ENCODE measurements at regions not wholly inside any gene's neighbourhood (a gene's known extent, or its start where the extent isn't known, plus 50 kb on each side); places are given as distances from the start of the nearest gene placed in this dataset.

DNA sequence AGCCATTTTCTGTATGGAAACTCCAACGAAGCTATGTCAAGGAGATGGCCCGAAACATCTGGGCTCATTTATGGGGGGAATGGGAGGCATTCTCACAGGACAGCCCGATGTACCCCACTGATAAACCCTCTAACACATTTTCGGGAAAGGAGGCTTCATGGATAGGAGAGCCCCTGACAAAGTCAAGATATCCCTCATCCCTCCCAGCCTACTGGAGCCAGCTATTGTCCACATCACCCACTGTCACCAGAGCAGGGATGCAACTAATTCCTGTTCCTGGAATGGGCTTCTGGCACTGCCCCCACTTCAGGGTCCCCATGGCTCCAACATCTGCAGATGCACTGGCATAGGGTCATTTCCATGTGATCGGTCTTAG lies 98.2 kb upstream of the BMPER start:
- TF ChIP-seq, protein P1, sequence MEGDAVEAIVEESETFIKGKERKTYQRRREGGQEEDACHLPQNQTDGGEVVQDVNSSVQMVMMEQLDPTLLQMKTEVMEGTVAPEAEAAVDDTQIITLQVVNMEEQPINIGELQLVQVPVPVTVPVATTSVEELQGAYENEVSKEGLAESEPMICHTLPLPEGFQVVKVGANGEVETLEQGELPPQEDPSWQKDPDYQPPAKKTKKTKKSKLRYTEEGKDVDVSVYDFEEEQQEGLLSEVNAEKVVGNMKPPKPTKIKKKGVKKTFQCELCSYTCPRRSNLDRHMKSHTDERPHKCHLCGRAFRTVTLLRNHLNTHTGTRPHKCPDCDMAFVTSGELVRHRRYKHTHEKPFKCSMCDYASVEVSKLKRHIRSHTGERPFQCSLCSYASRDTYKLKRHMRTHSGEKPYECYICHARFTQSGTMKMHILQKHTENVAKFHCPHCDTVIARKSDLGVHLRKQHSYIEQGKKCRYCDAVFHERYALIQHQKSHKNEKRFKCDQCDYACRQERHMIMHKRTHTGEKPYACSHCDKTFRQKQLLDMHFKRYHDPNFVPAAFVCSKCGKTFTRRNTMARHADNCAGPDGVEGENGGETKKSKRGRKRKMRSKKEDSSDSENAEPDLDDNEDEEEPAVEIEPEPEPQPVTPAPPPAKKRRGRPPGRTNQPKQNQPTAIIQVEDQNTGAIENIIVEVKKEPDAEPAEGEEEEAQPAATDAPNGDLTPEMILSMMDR (IDR thresholded peaks at IDR 0.05): no peak
- no peak for TF ChIP-seq POLR2A (IDR thresholded peaks at IDR 0.05)

Data from upper lobe of left lung (tissue), 4 donors.